ENCODE measurements at regions not wholly inside any gene's neighbourhood (a gene's known extent, or its start where the extent isn't known, plus 50 kb on each side); places are given as distances from the start of the nearest gene placed in this dataset.

GRCh38 chr3:6601374-6601773, 259.5 kb upstream of the GRM7 start:
- no peaks in the 10 kb centered on the region for H3K27me3 ChIP-seq (ENCODE audit: control insufficient read depth in 1 of 2, insufficient read depth in 2 of 2, low read length in 2 of 2)
- WGBS (ENCODE audit: low lambda C conversion rate), result 35% methylated on average over 4 of the region's 4 CpGs
- CTCF ChIA-PET (ENCODE audit: low intra/inter-chr PET ratio, low total read pairs), result no interaction called here
- no peak for ATAC-seq
- no peaks in the 10 kb centered on the region for H3K4me1 ChIP-seq (ENCODE audit: insufficient read depth, low read length)
- H2AFZ ChIP-seq (ENCODE audit: low read length), result no peak overlapping the region
- BruUV-seq (replicated peaks), result no TSS peak
- in situ Hi-C loops (cut with HindIII; ENCODE audit: extremely low pct_ligation_motif_present, low pct_unique_long_range_greater_than_20kb) (no loop called here), intact Hi-C loops (cut with micrococcal nuclease; ENCODE audit: unreplicated experiment) (no loop called here)
- POLR2A ChIA-PET, result no interaction called here
- H4K20me1 ChIP-seq (ENCODE audit: insufficient read depth, low read length), result no peaks in the 10 kb centered on the region
- H3K79me2 ChIP-seq (ENCODE audit: insufficient read depth, low read length), result no peaks in the 10 kb centered on the region
- no peaks in the 10 kb centered on the region for H3K36me3 ChIP-seq (replicated peaks in 1 of 2; ENCODE audit: control insufficient read depth in 1 of 2, insufficient read depth in 2 of 2, low read length in 2 of 2)
- H3K4me2 ChIP-seq (ENCODE audit: low read depth, low read length), result no peak overlapping the region
- no peak for DNase-seq (ENCODE audit: low spot score)
- no peak overlapping the region for H3K4me3 ChIP-seq (replicated peaks in 1 of 3; ENCODE audit: insufficient read depth in 1 of 3, low read depth in 2 of 3, low read length in 3 of 3)
- peaks cover 91% of the 10 kb centered on the region for H3K9me3 ChIP-seq (ENCODE audit: low read length)
- H3K9ac ChIP-seq (ENCODE audit: insufficient read depth, low read depth, low read length), result no peak overlapping the region
- TF ChIP-seq JARID2 (CRISPR knock-in tag; IDR thresholded peaks at IDR 0.05; ENCODE audit: insufficient replicate concordance) (no peak), HNF4A (CRISPR knock-in tag; IDR thresholded peaks at IDR 0.05) (no peak), HOXA7 (CRISPR knock-in tag; IDR thresholded peaks at IDR 0.05) (no peak), PREB (CRISPR knock-in tag; IDR thresholded peaks at IDR 0.05) (no peak), ZNF33B (CRISPR knock-in tag; IDR thresholded peaks at IDR 0.05) (no peak), PCBP2 (optimal IDR thresholded peaks at IDR 0.05; ENCODE audit: low read depth, low read length, poor library complexity, severe bottlenecking) (no peak), ZSCAN20 (CRISPR knock-in tag; IDR thresholded peaks at IDR 0.05; ENCODE audit: borderline replicate concordance) (no peak), SMC3 (IDR thresholded peaks at IDR 0.05; ENCODE audit: low read length) (no peak), ZNF7 (CRISPR knock-in tag; IDR thresholded peaks at IDR 0.05) (no peak), NFKB2 (CRISPR knock-in tag; IDR thresholded peaks at IDR 0.05; ENCODE audit: borderline replicate concordance) (no peak), LCORL (IDR thresholded peaks at IDR 0.05) (no peak), LCORL (CRISPR knock-in tag; IDR thresholded peaks at IDR 0.05) (no peak), HOXA9 (CRISPR knock-in tag; IDR thresholded peaks at IDR 0.05; ENCODE audit: borderline replicate concordance) (no peak), MED8 (CRISPR knock-in tag; IDR thresholded peaks at IDR 0.05; ENCODE audit: insufficient replicate concordance) (no peak), ONECUT2 (CRISPR knock-in tag; IDR thresholded peaks at IDR 0.05) (no peak), ZNF224 (CRISPR knock-in tag; IDR thresholded peaks at IDR 0.05) (no peak), ARNTL (CRISPR knock-in tag; IDR thresholded peaks at IDR 0.05) (no peak)
- no peak overlapping the region for H3K27ac ChIP-seq (ENCODE audit: extremely low read length, insufficient read depth, low read length)
- no peak for FAIRE-seq
